ENCODE measurements at regions not wholly inside any gene's neighbourhood (a gene's known extent, or its start where the extent isn't known, plus 50 kb on each side); places are given as distances from the start of the nearest gene placed in this dataset.
A peak's percentile ranks its signal among the peaks of the same experiment; 100 is the strongest.

DNA sequence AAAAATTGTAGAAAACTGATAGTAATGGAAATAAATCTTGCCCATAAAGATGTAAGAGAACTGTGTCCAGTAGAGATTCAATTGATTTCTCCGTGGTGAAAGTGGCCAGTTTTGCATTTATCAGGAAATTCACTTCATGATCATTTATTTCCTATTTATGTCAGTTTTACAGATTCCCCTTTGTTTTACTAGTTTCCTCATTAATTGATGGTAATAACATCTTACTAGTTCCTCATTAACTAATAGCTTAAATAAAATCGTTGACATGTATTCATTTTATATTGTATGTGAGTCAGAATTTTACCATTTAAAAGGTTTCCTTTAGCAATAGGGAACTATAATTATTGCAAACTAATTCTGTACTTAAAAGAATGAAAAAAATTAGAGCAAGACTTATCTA, 99.8 kb upstream of the ADGRF1 start:
- Histone ChIP-seq H3K27ac (ENCODE audit: low read length) (no peak overlapping the region), H4K20me1 (ENCODE audit: low read length) (no peaks in the 10 kb centered on the region), H3K4me3 (ENCODE audit: low read length) (no peak overlapping the region), H3K9me2 (replicated peaks; ENCODE audit: low read length) (no peaks in the 10 kb centered on the region), H3K27me3 (ENCODE audit: low read length) (no peaks in the 10 kb centered on the region), H2AFZ (ENCODE audit: low read length) (no peak overlapping the region), H3K4me2 (ENCODE audit: low read length) (no peak overlapping the region), H3K79me2 (ENCODE audit: low read length) (no peaks in the 10 kb centered on the region), H3K4me1 (ENCODE audit: insufficient read depth, low read length) (peaks cover 13% of the 10 kb centered on the region), H3K36me3 (ENCODE audit: low read depth, low read length) (no peaks in the 10 kb centered on the region), H3F3A (ENCODE audit: low read length, unreplicated experiment) (no peaks in the 10 kb centered on the region), H3K9me3 (ENCODE audit: low read length) (no peaks in the 10 kb centered on the region), H3K9ac (ENCODE audit: low read length) (no peak overlapping the region)
- CTCF ChIA-PET = no interaction called here
- intact Hi-C loops (cut with micrococcal nuclease) = no loop called here
- BruUV-seq (replicated peaks) = no TSS peak
- DNase-seq (no peak), ATAC-seq (no peak)
- TF ChIP-seq, protein P1, sequence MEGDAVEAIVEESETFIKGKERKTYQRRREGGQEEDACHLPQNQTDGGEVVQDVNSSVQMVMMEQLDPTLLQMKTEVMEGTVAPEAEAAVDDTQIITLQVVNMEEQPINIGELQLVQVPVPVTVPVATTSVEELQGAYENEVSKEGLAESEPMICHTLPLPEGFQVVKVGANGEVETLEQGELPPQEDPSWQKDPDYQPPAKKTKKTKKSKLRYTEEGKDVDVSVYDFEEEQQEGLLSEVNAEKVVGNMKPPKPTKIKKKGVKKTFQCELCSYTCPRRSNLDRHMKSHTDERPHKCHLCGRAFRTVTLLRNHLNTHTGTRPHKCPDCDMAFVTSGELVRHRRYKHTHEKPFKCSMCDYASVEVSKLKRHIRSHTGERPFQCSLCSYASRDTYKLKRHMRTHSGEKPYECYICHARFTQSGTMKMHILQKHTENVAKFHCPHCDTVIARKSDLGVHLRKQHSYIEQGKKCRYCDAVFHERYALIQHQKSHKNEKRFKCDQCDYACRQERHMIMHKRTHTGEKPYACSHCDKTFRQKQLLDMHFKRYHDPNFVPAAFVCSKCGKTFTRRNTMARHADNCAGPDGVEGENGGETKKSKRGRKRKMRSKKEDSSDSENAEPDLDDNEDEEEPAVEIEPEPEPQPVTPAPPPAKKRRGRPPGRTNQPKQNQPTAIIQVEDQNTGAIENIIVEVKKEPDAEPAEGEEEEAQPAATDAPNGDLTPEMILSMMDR (conservative IDR thresholded peaks at IDR 0.05; ENCODE audit: low read depth, low read length) = no peak
- no peak for TF ChIP-seq EZH2phosphoT487 (IDR thresholded peaks at IDR 0.05; ENCODE audit: borderline replicate concordance, low read length)
- TF ChIP-seq EZH2 (IDR thresholded peaks at IDR 0.05; ENCODE audit: low read length, unreplicated experiment) = no peak
- POLR2A ChIA-PET (ENCODE audit: unreplicated experiment) = no interaction called here

- TF ChIP-seq EZH2phosphoT487 (IDR thresholded peaks at IDR 0.05; ENCODE audit: borderline replicate concordance, low read length) (no peak), EZH2 (IDR thresholded peaks at IDR 0.05; ENCODE audit: low read length, unreplicated experiment) (no peak)
- TF ChIP-seq, protein P1 (conservative IDR thresholded peaks at IDR 0.05; ENCODE audit: low read depth, low read length) = no peak
- Histone ChIP-seq H2AFZ (ENCODE audit: low read length) (no peak overlapping the region), H3K9me3 (ENCODE audit: low read length) (no peaks in the 10 kb centered on the region), H3K27ac (ENCODE audit: low read length) (no peak overlapping the region), H3K4me3 (ENCODE audit: low read length) (no peak overlapping the region), H3F3A (ENCODE audit: low read length, unreplicated experiment) (no peaks in the 10 kb centered on the region), H3K27me3 (ENCODE audit: low read length) (no peaks in the 10 kb centered on the region), H3K79me2 (ENCODE audit: low read length) (no peaks in the 10 kb centered on the region), H3K36me3 (ENCODE audit: low read depth, low read length) (no peaks in the 10 kb centered on the region), H4K20me1 (ENCODE audit: low read length) (no peaks in the 10 kb centered on the region), H3K4me1 (ENCODE audit: insufficient read depth, low read length) (peaks cover 13% of the 10 kb centered on the region), H3K9me2 (replicated peaks; ENCODE audit: low read length) (no peaks in the 10 kb centered on the region), H3K9ac (ENCODE audit: low read length) (no peak overlapping the region), H3K4me2 (ENCODE audit: low read length) (no peak overlapping the region)
- DNase-seq = no peak
- intact Hi-C loops (cut with micrococcal nuclease) = no loop called here
- ChIA-PET POLR2A (ENCODE audit: unreplicated experiment) (no interaction called here), CTCF (no interaction called here)
- BruUV-seq (replicated peaks) = no TSS peak
- ATAC-seq = peak; percentile 45
Observed at GRCh38 chr6:47141171-47141570, 99.0 kb upstream of the ADGRF1 start.

- H3K27ac ChIP-seq (ENCODE audit: low read length) = no peak overlapping the region
- H3K27me3 ChIP-seq (ENCODE audit: low read length) = no peaks in the 10 kb centered on the region
- H3K9ac ChIP-seq (ENCODE audit: low read length) = no peak overlapping the region
- intact Hi-C loops (cut with micrococcal nuclease) = loop anchor here (5.0 kb wide), 1 partner anchor 84 kb away; no protein-coding TSS in a partner anchor
- no peaks in the 10 kb centered on the region for H3K36me3 ChIP-seq (ENCODE audit: low read depth, low read length)
- H3F3A ChIP-seq (ENCODE audit: low read length, unreplicated experiment) = peaks cover 3% of the 10 kb centered on the region
- no TSS peak for BruUV-seq (replicated peaks)
- ATAC-seq = no peak
- peaks cover 32% of the 10 kb centered on the region for H3K4me1 ChIP-seq (ENCODE audit: insufficient read depth, low read length)
- ChIA-PET CTCF (no interaction called here), POLR2A (ENCODE audit: unreplicated experiment) (no interaction called here)
- H3K4me3 ChIP-seq (ENCODE audit: low read length) = no peak overlapping the region
- no peaks in the 10 kb centered on the region for H4K20me1 ChIP-seq (ENCODE audit: low read length)
- TF ChIP-seq, protein P1 (conservative IDR thresholded peaks at IDR 0.05; ENCODE audit: low read depth, low read length) = no peak
- TF ChIP-seq EZH2 (IDR thresholded peaks at IDR 0.05; ENCODE audit: low read length, unreplicated experiment) (no peak), EZH2phosphoT487 (IDR thresholded peaks at IDR 0.05; ENCODE audit: borderline replicate concordance, low read length) (no peak)
- H3K79me2 ChIP-seq (ENCODE audit: low read length) = no peaks in the 10 kb centered on the region
- DNase-seq = no peak
- no peaks in the 10 kb centered on the region for H3K9me2 ChIP-seq (replicated peaks; ENCODE audit: low read length)
- H3K4me2 ChIP-seq (ENCODE audit: low read length) = no peak overlapping the region
- H3K9me3 ChIP-seq (ENCODE audit: low read length) = no peaks in the 10 kb centered on the region
- no peak overlapping the region for H2AFZ ChIP-seq (ENCODE audit: low read length)
Observed at GRCh38 chr6:47138046-47138445, 95.9 kb upstream of the ADGRF1 start.
